HCT116 (cell line): ENCODE measurements at regions not wholly inside any gene's neighbourhood (a gene's known extent, or its start where the extent isn't known, plus 50 kb on each side); places are given as distances from the start of the nearest gene placed in this dataset.

Source experiments
- ATAC-seq: fragments of 200-7000 bp; cut with Tn5 transposase; 2 replicates; pipeline ENCODE4 v1.9.1; 2020; ENCODE audit warnings: mild to moderate bottlenecking, moderate library complexity
- BruUV-seq: library from RNA; stranded (reverse); fragments of 400-500 nt; replicated peaks from 2 replicates; lab custom pipeline; 2021; lab: Mats Ljungman, UMichigan
- CTCF ChIA-PET: fragments of 300-600 bp; sonication (Branson Sonifier 250); formaldehyde crosslinking; loops from one replicate; lab custom pipeline; 2021; ENCODE audit warnings: antibody characterized with exemption; lab: Charles Lee
- POLR2A ChIA-PET: fragments of 300-600, 350-600 bp; sonication (Branson Sonifier 250); formaldehyde crosslinking; loops from one replicate; lab custom pipeline; 2021; ENCODE audit warnings: antibody characterized with exemption; lab: Charles Lee
- RAD21 ChIA-PET, 2 experiments: fragments of 300-600 bp; sonication (Branson Sonifier 250); formaldehyde crosslinking; loops; one replicate each; lab custom pipeline; 2023; ENCODE audit warnings: low total read pairs in 2 of 2; ENCODE audit not compliant: uncharacterized antibody in 2 of 2, unreplicated experiment in 2 of 2, low non-redundant PET in 1 of 2; lab: Charles Lee
- DNase-seq: peaks from one replicate; pipeline ENCODE4 v3.0.0-alpha.2; 2010; ENCODE audit warnings: low read depth, low spot score
- H2AFZ ChIP-seq: fragments of 200-600 bp; shearing (Covaris generic), sonication (generic); 2 replicates; pipeline ENCODE4 v1.6.1; 2017; ENCODE audit warnings: low read depth, mixed run types, mixed read lengths, antibody characterized with exemption, low read length; ENCODE audit not compliant: poor library complexity, severe bottlenecking
- H3K27ac ChIP-seq: 2 replicates; pipeline ENCODE4 v1.5.1; 2012; ENCODE audit warnings: low read depth, low read length
- H3K27me3 ChIP-seq: fragments of 200-600 bp; sonication (generic); 2 replicates; pipeline ENCODE4 v1.6.1; 2016; ENCODE audit warnings: mixed run types, low read length, mixed read lengths; ENCODE audit not compliant: insufficient read depth
- H3K36me3 ChIP-seq, 2 experiments: fragments of 200-500 bp in 1 of 2; fragments of 200-600 bp in 1 of 2; sonication (Bioruptor generic) in 1 of 2; sonication (generic) in 1 of 2; 2 replicates each; pipeline versions ENCODE4 v1.5.1 to v1.6.1; 2014 to 2016; ENCODE audit warnings: low read length in 2 of 2, inconsistent platforms in 1 of 2, mixed read lengths in 1 of 2, mixed run types in 1 of 2; ENCODE audit not compliant: insufficient read depth in 2 of 2, control insufficient read depth in 1 of 2
- H3K4me1 ChIP-seq, 2 experiments: fragments of 200-600 bp in 1 of 2; sonication (generic) in 1 of 2; 2 replicates each; pipeline versions ENCODE4 v1.5.1 to v1.6.1; 2012 to 2017; ENCODE audit warnings: low read length in 2 of 2, inconsistent platforms in 1 of 2, mild to moderate bottlenecking in 1 of 2, mixed read lengths in 1 of 2, mixed run types in 1 of 2, moderate library complexity in 1 of 2; ENCODE audit not compliant: insufficient read depth in 2 of 2, control insufficient read depth in 1 of 2
- H3K4me2 ChIP-seq: fragments of 200-600 bp; sonication (generic); 2 replicates; pipeline ENCODE4 v1.6.1; 2017; ENCODE audit warnings: mixed run types, low read length, mixed read lengths
- H3K4me3 ChIP-seq, 2 experiments: fragments of 200-600 bp in 1 of 2; sonication (generic) in 1 of 2; replicated peaks in 1 of 2; 2 replicates each; pipeline ENCODE4 v1.5.1; 2011 to 2016; ENCODE audit warnings: low read length in 2 of 2, control low read depth in 1 of 2, low read depth in 1 of 2, mild to moderate bottlenecking in 1 of 2, mixed read lengths in 1 of 2, mixed run types in 1 of 2
- H3K79me2 ChIP-seq: fragments of 200-600 bp; sonication (generic); 2 replicates; pipeline ENCODE4 v1.6.1; 2017; ENCODE audit warnings: mild to moderate bottlenecking, mixed run types, low read length, moderate library complexity, mixed read lengths; ENCODE audit not compliant: insufficient read depth
- H3K9ac ChIP-seq: fragments of 200-600 bp; sonication (generic); 2 replicates; pipeline ENCODE4 v1.6.1; 2016; ENCODE audit warnings: low read length, mixed read lengths
- H3K9me2 ChIP-seq: fragments of 200-600 bp; sonication (generic), shearing (Covaris generic); 2 replicates; pipeline ENCODE4 v1.6.1; 2017; ENCODE audit warnings: mixed run types, mild to moderate bottlenecking, moderate library complexity; ENCODE audit not compliant: insufficient read depth
- H3K9me3 ChIP-seq, 2 experiments: fragments of 200-500 bp in 1 of 2; fragments of 200-600 bp in 1 of 2; sonication (Bioruptor generic) in 1 of 2; sonication (generic) in 1 of 2; 2 replicates each; pipeline ENCODE4 v1.6.1; 2014 to 2017; ENCODE audit warnings: low read length in 2 of 2, mixed read lengths in 2 of 2, inconsistent platforms in 1 of 2, low read depth in 1 of 2, mild to moderate bottlenecking in 1 of 2, mixed run types in 1 of 2, moderate library complexity in 1 of 2; ENCODE audit not compliant: control insufficient read depth in 1 of 2, insufficient read depth in 1 of 2
- H4K20me1 ChIP-seq: fragments of 200-600 bp; sonication (generic), shearing (Covaris generic); 2 replicates; pipeline ENCODE4 v1.6.1; 2017; ENCODE audit warnings: mixed run types, mild to moderate bottlenecking, moderate library complexity; ENCODE audit not compliant: insufficient read depth
- ELF1 ChIP-seq: IDR thresholded peaks from 2 replicates; pipeline ENCODE4 v1.6.1; 2012; ENCODE audit warnings: low read depth, borderline replicate concordance
- FOSL1 ChIP-seq: IDR thresholded peaks from 2 replicates; pipeline ENCODE4 v1.6.1; 2012; ENCODE audit warnings: low read depth
- JUND ChIP-seq: IDR thresholded peaks from 2 replicates; pipeline ENCODE4 v1.6.1; 2012
- MAX ChIP-seq: IDR thresholded peaks from 2 replicates; pipeline ENCODE4 v1.6.1; 2012
- POLR2A ChIP-seq: IDR thresholded peaks from 2 replicates; pipeline ENCODE4 v1.7.0; 2011; ENCODE audit warnings: borderline replicate concordance; ENCODE audit not compliant: insufficient read depth, insufficient read length; ENCODE audit errors: extremely low read depth
- POLR2AphosphoS5 ChIP-seq: IDR thresholded peaks from 2 replicates; pipeline ENCODE4 v1.6.1; 2011; ENCODE audit warnings: mild to moderate bottlenecking, low read depth, low read length, moderate library complexity
- RAD21 ChIP-seq: IDR thresholded peaks from 2 replicates; pipeline ENCODE4 v1.6.1; 2012; ENCODE audit warnings: low read depth, mild to moderate bottlenecking
- REST ChIP-seq: IDR thresholded peaks from 2 replicates; pipeline ENCODE4 v1.6.1; 2012; ENCODE audit warnings: low read depth
- SIN3A ChIP-seq: IDR thresholded peaks from 2 replicates; pipeline ENCODE4 v1.6.1; 2012; ENCODE audit warnings: low read depth
- SP1 ChIP-seq: IDR thresholded peaks from 2 replicates; pipeline ENCODE4 v1.6.1; 2012; ENCODE audit warnings: low read depth
- SRF ChIP-seq: IDR thresholded peaks from 2 replicates; pipeline ENCODE4 v1.6.1; 2012; ENCODE audit warnings: low read depth
- TCF7L2 ChIP-seq: IDR thresholded peaks from 2 replicates; pipeline ENCODE4 v1.7.0; 2011; ENCODE audit warnings: borderline replicate concordance, inconsistent platforms; ENCODE audit not compliant: insufficient read depth, insufficient read length; ENCODE audit errors: extremely low read depth
- ZFX ChIP-seq: fragments of 450-650 bp; IDR thresholded peaks from 2 replicates; pipeline ENCODE4 v1.6.1; 2017
- intact Hi-C: fragments of 100-400 bp; cut with micrococcal nuclease; formaldehyde crosslinking; loops from 2 replicates; pipeline ENCODE4 v1.10.0; 2022

- Histone ChIP-seq H3K9ac (no peak overlapping the region), H4K20me1 (no peaks in the 10 kb centered on the region), H3K27me3 (no peaks in the 10 kb centered on the region), H2AFZ (no peak overlapping the region), H3K9me3 (peaks cover 16 to 17% of the 10 kb centered on the region in 2 experiments; a peak in 3 of 4 replicates), H3K9me2 (no peaks in the 10 kb centered on the region), H3K27ac (no peak overlapping the region), H3K4me2 (no peak overlapping the region), H3K79me2 (no peaks in the 10 kb centered on the region), H3K4me3 (no peak overlapping the region), H3K4me1 (no peaks in the 10 kb centered on the region), H3K36me3 (no peaks in the 10 kb centered on the region)
- POLR2A ChIA-PET, result no interaction called here
- no TSS peak for BruUV-seq
- intact Hi-C loops, result loop anchor here (5.0 kb wide), 1 partner anchor 238 kb away; no protein-coding TSS in a partner anchor
- no peak for ATAC-seq
- CTCF ChIA-PET, result no interaction called here
- no peak for TF ChIP-seq FOSL1
- no peak for TF ChIP-seq POLR2AphosphoS5
- TF ChIP-seq RAD21, result no peak
- TF ChIP-seq POLR2A, result no peak
- no peak for TF ChIP-seq SP1
- TF ChIP-seq REST, result no peak
- no peak for TF ChIP-seq SRF
- no peak for TF ChIP-seq ELF1
- no peak for TF ChIP-seq TCF7L2
- no peak for TF ChIP-seq SIN3A
- no peak for TF ChIP-seq MAX
- TF ChIP-seq ZFX, result no peak
- TF ChIP-seq JUND, result no peak
- no peak for DNase-seq
- RAD21 ChIA-PET, result no interaction called here
Measured at GRCh38 chr5:28864006-28864405, 1825.6 kb upstream of the CDH9 start.
